Ovary (tissue), 7 donors: ENCODE measurements at regions not wholly inside any gene's neighbourhood (a gene's known extent, or its start where the extent isn't known, plus 50 kb on each side); places are given as distances from the start of the nearest gene placed in this dataset.

ENCODE experiments used
- DNase-seq, 5 donors: peaks; one replicate each; pipeline ENCODE4 v3.0.0-alpha.2; 2019 to 2020
- H3K27ac ChIP-seq, 2 donors: fragments of 200-600 bp; one replicate each; pipeline versions ENCODE4 v1.5.1 to v1.8.0; 2019 to 2022
- H3K27me3 ChIP-seq: fragments of 200-600 bp; one replicate; pipeline ENCODE4 v1.8.0; 2022
- H3K36me3 ChIP-seq: fragments of 200-600 bp; sonication (generic); one replicate; pipeline ENCODE4 v1.5.1; 2019
- H3K4me1 ChIP-seq: one replicate; pipeline ENCODE4 v1.8.1; 2013; ENCODE audit warnings: mild to moderate bottlenecking, moderate library complexity; ENCODE audit not compliant: insufficient read depth
- H3K4me3 ChIP-seq: fragments of 200-600 bp; sonication (generic); one replicate; pipeline ENCODE4 v1.5.1; 2017
- H3K9me3 ChIP-seq, 2 donors: fragments of 200-600 bp in 1 of 2; sonication (generic) in 1 of 2; one replicate each; pipeline versions ENCODE4 v1.5.1 to v1.8.1; 2013 to 2019; ENCODE audit warnings: mild to moderate bottlenecking in 1 of 2, moderate library complexity in 1 of 2
- CTCF ChIP-seq, 3 donors: fragments of 450-650 bp in 2 of 3; fragments of 200-600 bp in 1 of 3; IDR thresholded peaks; one replicate each; pipeline versions ENCODE4 v1.5.1 to v1.8.0; 2016 to 2022; ENCODE audit warnings: antibody characterized with exemption in 3 of 3, mild to moderate bottlenecking in 1 of 3
- EP300 ChIP-seq: sonication (generic); formaldehyde crosslinking; IDR thresholded peaks from one replicate; pipeline ENCODE4 v1.6.1; 2017; ENCODE audit warnings: antibody characterized with exemption
- POLR2A ChIP-seq: fragments of 450-650 bp; IDR thresholded peaks from one replicate; pipeline ENCODE4 v1.6.1; 2017; ENCODE audit warnings: antibody characterized with exemption, mild to moderate bottlenecking, moderate library complexity
- WGBS, 3 donors: extraction: QIAGEN DNeasy Blood & Tissue Kit in 1 of 3; methylation state at CpG; one replicate each; pipeline versions ENCODE4 v1.1.5 to v1.1.7; 2013 to 2017; 5-methylcytosine and 5-hydroxymethylcytosine counted together
- intact Hi-C, 4 donors: fragments of 100-400 bp; cut with DNase I; formaldehyde crosslinking; loops; one replicate each; pipeline versions ENCODE4 v1.11.0 to v1.15.1; 2022 to 2023
- donor health status: DM: no; HTN: no; CAD: no; lungs with moderate emphysema.
- donor health status: DM: no; HTN: no; CAD: no.
- donor health status: Bipolar disorder and iron deficiency.
- donor health status: DM: no; HTN: no; CAD: no.
- donor health status: DM: yes; HTN: yes; CAD: no.

- Histone ChIP-seq H3K4me1 (no peaks in the 10 kb centered on the region), H3K27me3 (no peaks in the 10 kb centered on the region), H3K27ac (no peak overlapping the region), H3K4me3 (no peak overlapping the region), H3K36me3 (no peaks in the 10 kb centered on the region), H3K9me3 (no peaks in the 10 kb centered on the region)
- intact Hi-C loops, result no loop called here
- DNase-seq, result no peak
- TF ChIP-seq CTCF (IDR thresholded peaks at IDR 0.05) (no peak), EP300 (no peak)
- 60 to 86% (median 63%) methylated on average over 2 of the region's 2 CpGs for WGBS, 3 donors
These were observed 189.1 kb upstream of the PRSS1 start for GRCh38 chr7:142560166-142560565.

GRCh38 chr7:142557971-142558582 lies 191.2 kb upstream of the PRSS1 start:
- WGBS, 3 donors, result 36 to 44% (median 38%) methylated on average over 5 of the region's 5 CpGs
- H3K27ac ChIP-seq, result no peak overlapping the region
- H3K4me3 ChIP-seq, result no peak overlapping the region
- H3K36me3 ChIP-seq, result no peaks in the 10 kb centered on the region
- intact Hi-C loops, result no loop called here
- TF ChIP-seq EP300 (no peak), CTCF (IDR thresholded peaks at IDR 0.05) (no peak), POLR2A (no peak)
- H3K4me1 ChIP-seq, result no peaks in the 10 kb centered on the region
- no peaks in the 10 kb centered on the region for H3K27me3 ChIP-seq
- H3K9me3 ChIP-seq, result no peaks in the 10 kb centered on the region
- no peak for DNase-seq

- 12 to 27% (median 16%) methylated on average over 5 of the region's 5 CpGs for WGBS, 3 donors
- TF ChIP-seq EP300 (no peak), CTCF (IDR thresholded peaks at IDR 0.05) (no peak), POLR2A (no peak)
- intact Hi-C loops, result no loop called here
- Histone ChIP-seq H3K27ac (no peak overlapping the region), H3K27me3 (no peaks in the 10 kb centered on the region), H3K36me3 (no peaks in the 10 kb centered on the region), H3K4me3 (no peak overlapping the region), H3K4me1 (no peaks in the 10 kb centered on the region), H3K9me3 (no peaks in the 10 kb centered on the region)
- no peak for DNase-seq
These were observed 192.5 kb upstream of the PRSS1 start for GRCh38 chr7:142556740-142557139.

GRCh38 chr7:142554560-142555532 lies 194.4 kb upstream of the PRSS1 start:
- Histone ChIP-seq H3K4me1 (no peaks in the 10 kb centered on the region), H3K27ac (no peak overlapping the region), H3K4me3 (no peak overlapping the region), H3K9me3 (no peaks in the 10 kb centered on the region), H3K27me3 (no peaks in the 10 kb centered on the region), H3K36me3 (no peaks in the 10 kb centered on the region)
- intact Hi-C loops, result no loop called here
- 72 to 75% (median 73%) methylated on average over 10 of the region's 10 CpGs for WGBS, 3 donors
- DNase-seq, result no peak
- TF ChIP-seq POLR2A (no peak), CTCF (IDR thresholded peaks at IDR 0.05) (no peak)
